ENCODE measurements at regions not wholly inside any gene's neighbourhood (a gene's known extent, or its start where the extent isn't known, plus 50 kb on each side); places are given as distances from the start of the nearest gene placed in this dataset.

- DNase-seq (ENCODE audit: low read depth) = no peak
Measured at GRCh38 chr2:59733970-59734369, 819.5 kb downstream of the BCL11A start.

- no peak for DNase-seq (ENCODE audit: low read depth)
Measured at GRCh38 chr2:59733567-59733930, 819.9 kb downstream of the BCL11A start.

- DNase-seq (ENCODE audit: low read depth) = no peak
Measured at GRCh38 chr2:59732871-59733566, 820.4 kb downstream of the BCL11A start.

- no peak for DNase-seq (ENCODE audit: low read depth)
Measured at GRCh38 chr2:59727121-59727590, 826.3 kb downstream of the BCL11A start.

GRCh38 chr2:59726228-59727120 is 827.0 kb downstream of the BCL11A start:
- DNase-seq (ENCODE audit: low read depth) = no peak

- DNase-seq (ENCODE audit: low read depth) = no peak
Measured at GRCh38 chr2:59724746-59725145, 828.7 kb downstream of the BCL11A start.

GRCh38 chr2:59720296-59720866 is 833.1 kb downstream of the BCL11A start:
- no peak for DNase-seq (ENCODE audit: low read depth)

- no peak for DNase-seq (ENCODE audit: low read depth)
Measured at GRCh38 chr2:59713577-59713976, 839.9 kb downstream of the BCL11A start.

GRCh38 chr2:59711121-59711520 is 842.3 kb downstream of the BCL11A start:
- DNase-seq (ENCODE audit: low read depth) = no peak

- no peak for DNase-seq (ENCODE audit: low read depth)
Measured at GRCh38 chr2:59706729-59707128, 846.7 kb downstream of the BCL11A start.

GRCh38 chr2:59703796-59704195 is 849.7 kb downstream of the BCL11A start:
- DNase-seq (ENCODE audit: low read depth) = no peak

- DNase-seq (ENCODE audit: low read depth) = no peak
Measured at GRCh38 chr2:59702026-59702425, 851.4 kb downstream of the BCL11A start.

- DNase-seq (ENCODE audit: low read depth) = no peak
Measured at GRCh38 chr2:59701271-59701994, 852.0 kb downstream of the BCL11A start.

GRCh38 chr2:59694176-59694575 is 859.3 kb downstream of the BCL11A start:
- no peak for DNase-seq (ENCODE audit: low read depth)

- DNase-seq (ENCODE audit: low read depth) = no peak
Measured at GRCh38 chr2:59693231-59693959, 860.1 kb downstream of the BCL11A start.

- DNase-seq (ENCODE audit: low read depth) = no peak
Measured at GRCh38 chr2:59691518-59692190, 861.8 kb downstream of the BCL11A start.

- no peak for DNase-seq (ENCODE audit: low read depth)
Measured at GRCh38 chr2:59690849-59691248, 862.6 kb downstream of the BCL11A start.

- DNase-seq (ENCODE audit: low read depth) = no peak
Measured at GRCh38 chr2:59684771-59685166, 868.7 kb downstream of the BCL11A start.

GRCh38 chr2:59684116-59684770 is 869.2 kb downstream of the BCL11A start:
- no peak for DNase-seq (ENCODE audit: low read depth)

GRCh38 chr2:59680863-59681262 is 872.6 kb downstream of the BCL11A start:
- DNase-seq (ENCODE audit: low read depth) = no peak
